ENCODE measurements at regions not wholly inside any gene's neighbourhood (a gene's known extent, or its start where the extent isn't known, plus 50 kb on each side); places are given as distances from the start of the nearest gene placed in this dataset.
"Not testable (repeated sequence)": the region's sequence is repeated elsewhere in the genome, so short reads cannot be mapped to it uniquely, and the experiment has no call there.

DNA sequence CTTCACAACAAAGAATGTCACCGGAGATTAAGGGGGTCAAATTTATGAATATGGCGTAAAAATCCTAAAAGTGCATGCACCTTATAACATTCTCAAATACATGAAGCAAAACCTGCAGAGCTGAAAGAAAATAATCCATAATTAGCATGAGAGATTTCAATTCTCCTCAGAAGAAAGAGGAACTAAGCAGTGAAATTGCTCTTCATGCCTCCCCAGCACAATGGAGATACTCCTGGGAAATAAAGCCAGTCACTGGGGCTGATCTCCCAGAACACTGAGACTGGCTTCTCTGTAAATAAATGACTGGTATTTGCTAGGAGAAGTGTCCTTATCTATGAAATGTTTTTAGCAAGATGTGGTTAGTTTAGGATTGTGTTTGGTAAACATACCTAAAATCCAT, 68.1 kb downstream of the GOLGA6L6 start:
- DNase-seq; H3K9me3 Mint-ChIP-seq; H3K4me3 Mint-ChIP-seq; H3K27me3 Mint-ChIP-seq (ENCODE audit: low read depth); CTCF ChIA-PET; H3K27ac Mint-ChIP-seq; intact Hi-C loops (cut with micrococcal nuclease); H3K36me3 Mint-ChIP-seq (ENCODE audit: low read depth); H3K4me1 Mint-ChIP-seq (ENCODE audit: low read depth): not testable (repeated sequence)

DNA sequence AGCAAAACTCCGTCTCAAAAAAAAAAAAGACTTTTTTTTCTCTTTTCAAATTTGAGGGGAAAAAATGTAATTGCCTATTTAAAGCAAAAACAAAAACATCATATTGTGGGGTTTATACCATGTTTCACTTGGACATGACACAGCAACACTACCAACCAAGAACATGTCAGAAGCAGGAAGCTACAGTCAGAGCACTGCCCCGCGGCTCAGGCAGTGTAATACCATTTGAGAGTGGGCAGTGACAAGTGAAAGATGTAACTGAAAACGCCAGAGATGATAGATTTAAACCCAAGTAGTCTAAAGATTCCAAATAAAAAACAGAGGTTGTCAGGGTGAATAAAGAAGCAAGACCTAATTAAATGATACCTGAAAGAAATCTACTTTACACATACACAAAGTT, 68.6 kb downstream of the GOLGA6L6 start:
- DNase-seq; H3K27me3 Mint-ChIP-seq (ENCODE audit: low read depth); H3K27ac Mint-ChIP-seq; H3K9me3 Mint-ChIP-seq; H3K4me1 Mint-ChIP-seq (ENCODE audit: low read depth); H3K4me3 Mint-ChIP-seq; CTCF ChIA-PET; intact Hi-C loops (cut with micrococcal nuclease); H3K36me3 Mint-ChIP-seq (ENCODE audit: low read depth): not testable (repeated sequence)

- H3K36me3 Mint-ChIP-seq (ENCODE audit: low read depth); CTCF ChIA-PET; DNase-seq: not testable (repeated sequence)
These were observed 70.8 kb downstream of the GOLGA6L6 start for GRCh38 chr15:20470810-20471209.

GRCh38 chr15:20441138-20441537, 100.5 kb downstream of the GOLGA6L6 start:
- CTCF ChIA-PET; H3K4me3 Mint-ChIP-seq; H3K4me1 Mint-ChIP-seq (ENCODE audit: low read depth); DNase-seq; H3K36me3 Mint-ChIP-seq (ENCODE audit: low read depth); H3K27me3 Mint-ChIP-seq (ENCODE audit: low read depth); intact Hi-C loops (cut with micrococcal nuclease); H3K27ac Mint-ChIP-seq; H3K9me3 Mint-ChIP-seq: not testable (repeated sequence)

More at GRCh38 chr15:20470810-20471209, 70.8 kb downstream of the GOLGA6L6 start:
- intact Hi-C loops (cut with micrococcal nuclease); H3K4me1 Mint-ChIP-seq (ENCODE audit: low read depth); H3K9me3 Mint-ChIP-seq; H3K27ac Mint-ChIP-seq; H3K27me3 Mint-ChIP-seq (ENCODE audit: low read depth); H3K4me3 Mint-ChIP-seq: not testable (repeated sequence)

GRCh38 chr15:20440390-20440789, 101.2 kb downstream of the GOLGA6L6 start:
- H3K9me3 Mint-ChIP-seq; H3K27me3 Mint-ChIP-seq (ENCODE audit: low read depth); H3K27ac Mint-ChIP-seq; H3K4me3 Mint-ChIP-seq; H3K36me3 Mint-ChIP-seq (ENCODE audit: low read depth); H3K4me1 Mint-ChIP-seq (ENCODE audit: low read depth); intact Hi-C loops (cut with micrococcal nuclease); CTCF ChIA-PET; DNase-seq: not testable (repeated sequence)

- DNase-seq; CTCF ChIA-PET; H3K27me3 Mint-ChIP-seq (ENCODE audit: low read depth); H3K4me1 Mint-ChIP-seq (ENCODE audit: low read depth); H3K4me3 Mint-ChIP-seq; H3K27ac Mint-ChIP-seq; H3K36me3 Mint-ChIP-seq (ENCODE audit: low read depth); intact Hi-C loops (cut with micrococcal nuclease); H3K9me3 Mint-ChIP-seq: not testable (repeated sequence)
These were observed 102.5 kb downstream of the GOLGA6L6 start for GRCh38 chr15:20439111-20439510.

DNA sequence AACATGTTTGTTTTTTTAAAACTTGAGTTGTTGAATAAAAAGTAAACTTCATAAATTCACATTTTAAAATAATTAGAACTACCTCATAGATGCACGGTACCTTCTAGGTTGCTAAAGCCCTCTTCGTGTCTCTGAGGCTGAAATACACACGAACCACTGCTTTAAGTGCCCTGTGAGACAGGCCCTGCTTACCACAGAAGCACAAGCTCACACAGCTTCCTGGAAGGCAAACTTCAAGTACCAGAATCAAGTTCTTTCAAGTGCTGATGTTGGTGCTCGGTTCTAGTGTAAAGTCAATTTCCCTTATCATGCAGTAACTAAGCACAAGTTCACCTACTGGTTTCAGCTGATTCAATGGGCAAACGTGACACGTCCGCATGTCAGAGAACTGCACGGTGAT, 103.3 kb downstream of the GOLGA6L6 start:
- H3K9me3 Mint-ChIP-seq; intact Hi-C loops (cut with micrococcal nuclease); H3K4me3 Mint-ChIP-seq; CTCF ChIA-PET; DNase-seq; H3K36me3 Mint-ChIP-seq (ENCODE audit: low read depth); H3K27me3 Mint-ChIP-seq (ENCODE audit: low read depth); H3K27ac Mint-ChIP-seq; H3K4me1 Mint-ChIP-seq (ENCODE audit: low read depth): not testable (repeated sequence)

DNA sequence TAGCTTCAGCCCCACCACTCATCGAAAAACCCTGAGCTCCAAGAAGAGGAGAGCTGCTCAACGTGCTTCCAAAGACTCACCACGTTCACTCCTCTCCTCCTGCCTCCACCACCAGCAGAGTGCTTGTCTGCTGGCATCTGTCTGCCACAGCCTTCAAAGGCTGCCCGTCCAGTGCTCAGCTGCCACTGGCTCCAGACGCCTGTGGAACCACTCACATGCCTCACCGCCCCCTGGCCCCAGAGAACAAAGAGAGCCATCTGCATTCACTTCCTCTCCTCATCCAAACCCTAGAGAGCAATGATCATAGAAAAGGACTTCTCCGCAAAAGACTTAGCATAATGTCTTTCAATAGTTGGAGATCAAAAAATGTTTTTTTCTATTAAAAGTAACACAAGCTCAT, 108.1 kb downstream of the GOLGA6L6 start:
- intact Hi-C loops (cut with micrococcal nuclease); H3K36me3 Mint-ChIP-seq (ENCODE audit: low read depth); H3K27me3 Mint-ChIP-seq (ENCODE audit: low read depth); CTCF ChIA-PET; H3K4me1 Mint-ChIP-seq (ENCODE audit: low read depth); H3K9me3 Mint-ChIP-seq; H3K27ac Mint-ChIP-seq; H3K4me3 Mint-ChIP-seq; DNase-seq: not testable (repeated sequence)

- intact Hi-C loops (cut with micrococcal nuclease); H3K9me3 Mint-ChIP-seq; H3K27ac Mint-ChIP-seq; H3K27me3 Mint-ChIP-seq (ENCODE audit: low read depth); DNase-seq; CTCF ChIA-PET; H3K4me3 Mint-ChIP-seq; H3K4me1 Mint-ChIP-seq (ENCODE audit: low read depth); H3K36me3 Mint-ChIP-seq (ENCODE audit: low read depth): not testable (repeated sequence)
These were observed 111.1 kb downstream of the GOLGA6L6 start for GRCh38 chr15:20430495-20430894.

GRCh38 chr15:20420710-20421109, 120.9 kb downstream of the GOLGA6L6 start:
- H3K9me3 Mint-ChIP-seq; CTCF ChIA-PET; H3K27ac Mint-ChIP-seq; H3K27me3 Mint-ChIP-seq (ENCODE audit: low read depth); DNase-seq; H3K4me1 Mint-ChIP-seq (ENCODE audit: low read depth); intact Hi-C loops (cut with micrococcal nuclease); H3K36me3 Mint-ChIP-seq (ENCODE audit: low read depth); H3K4me3 Mint-ChIP-seq: not testable (repeated sequence)

GRCh38 chr15:20416618-20417017, 125.0 kb downstream of the GOLGA6L6 start:
- H3K4me3 Mint-ChIP-seq; H3K36me3 Mint-ChIP-seq (ENCODE audit: low read depth); intact Hi-C loops (cut with micrococcal nuclease); H3K9me3 Mint-ChIP-seq; H3K4me1 Mint-ChIP-seq (ENCODE audit: low read depth); H3K27me3 Mint-ChIP-seq (ENCODE audit: low read depth); CTCF ChIA-PET; H3K27ac Mint-ChIP-seq; DNase-seq: not testable (repeated sequence)

GRCh38 chr15:20409667-20410198, 131.9 kb downstream of the GOLGA6L6 start:
- H3K4me3 Mint-ChIP-seq; H3K27me3 Mint-ChIP-seq (ENCODE audit: low read depth); H3K36me3 Mint-ChIP-seq (ENCODE audit: low read depth); H3K9me3 Mint-ChIP-seq; H3K4me1 Mint-ChIP-seq (ENCODE audit: low read depth); DNase-seq; H3K27ac Mint-ChIP-seq: not testable (repeated sequence)
- intact Hi-C loops (cut with micrococcal nuclease) = loop anchor here (5.0 kb wide), 1 partner anchor 47 kb away; no protein-coding TSS in a partner anchor
- CTCF ChIA-PET = interaction anchor here (1.4 kb wide), 1 partner anchor 1815 kb away, joined by 4 read pairs; no protein-coding TSS in a partner anchor

DNA sequence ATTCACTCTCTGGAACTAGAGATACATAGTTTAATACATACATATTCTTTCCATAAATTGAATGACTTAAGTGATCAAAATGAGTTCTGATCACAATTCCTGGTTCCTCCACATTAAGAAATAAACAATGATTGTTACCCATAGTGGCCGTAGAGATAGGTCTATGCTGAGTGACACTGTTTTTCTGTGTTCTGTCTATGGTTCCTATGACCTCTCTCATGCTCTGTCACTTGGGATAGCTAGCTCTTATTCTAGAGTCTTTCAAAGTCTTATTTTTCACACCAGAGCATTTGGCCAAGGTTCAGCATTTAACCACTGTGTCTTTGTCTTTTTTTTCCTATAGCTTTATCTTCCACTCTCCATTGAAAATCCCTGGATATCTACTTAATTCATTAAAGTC, 132.4 kb downstream of the GOLGA6L6 start:
- no peak for DNase-seq
- Mint-ChIP-seq H3K27me3 (ENCODE audit: low read depth) (no peaks in the 10 kb centered on the region), H3K4me1 (ENCODE audit: low read depth) (no peaks in the 10 kb centered on the region), H3K4me3 (no peak overlapping the region), H3K9me3 (peaks cover 5% of the 10 kb centered on the region), H3K27ac (no peak overlapping the region), H3K36me3 (ENCODE audit: low read depth) (no peaks in the 10 kb centered on the region)
- intact Hi-C loops (cut with micrococcal nuclease) = loop anchor here (5.0 kb wide), 1 partner anchor 47 kb away; no protein-coding TSS in a partner anchor
- CTCF ChIA-PET = interaction anchor here (1.4 kb wide), 1 partner anchor 1816 kb away, joined by 4 read pairs; no protein-coding TSS in a partner anchor
